ENCODE measurements at regions not wholly inside any gene's neighbourhood (a gene's known extent, or its start where the extent isn't known, plus 50 kb on each side); places are given as distances from the start of the nearest gene placed in this dataset.

- Mint-ChIP-seq H3K36me3 (ENCODE audit: low read depth) (no peaks in the 10 kb centered on the region; the same call in 1 of the 3 replicates), H3K4me1 (no peaks in the 10 kb centered on the region), H3K4me3 (no peak overlapping the region), H3K9me3 (peaks cover 5% of the 10 kb centered on the region; the same call in 1 of the 3 replicates), H3K27ac (no peak overlapping the region), H3K27me3 (ENCODE audit: insufficient read depth, low read depth, poor library complexity) (peaks cover 2% of the 10 kb centered on the region)
- Histone ChIP-seq H3K27ac (ENCODE audit: low read depth) (no peak overlapping the region), H3K79me2 (replicated peaks; ENCODE audit: insufficient read depth) (no peaks in the 10 kb centered on the region), H2AFZ (no peak overlapping the region), H3K4me2 (no peak overlapping the region), H3F3A (replicated peaks; ENCODE audit: low read depth) (no peaks in the 10 kb centered on the region), H3K36me3 (ENCODE audit: insufficient read depth) (no peaks in the 10 kb centered on the region), H3K4me3 (no peak overlapping the region), H3K4me1 (ENCODE audit: insufficient read depth) (no peaks in the 10 kb centered on the region), H4K20me1 (replicated peaks; ENCODE audit: insufficient read depth) (no peaks in the 10 kb centered on the region), H3K27me3 (ENCODE audit: insufficient read depth) (no peaks in the 10 kb centered on the region), H3K9me2 (ENCODE audit: insufficient read depth) (no peaks in the 10 kb centered on the region)
- no peak for ATAC-seq
- TF ChIP-seq EZH2phosphoT487 (IDR thresholded peaks at IDR 0.05; ENCODE audit: unreplicated experiment) = no peak
- TF ChIP-seq ZNF331 (CRISPR knock-in tag; IDR thresholded peaks at IDR 0.05; ENCODE audit: low read depth) = no peak
- no peak for TF ChIP-seq JUNB (IDR thresholded peaks at IDR 0.05; ENCODE audit: unreplicated experiment)
- no peak for TF ChIP-seq NANOG (IDR thresholded peaks at IDR 0.05; ENCODE audit: borderline replicate concordance)
- no peak for TF ChIP-seq CTCF (conservative IDR thresholded peaks at IDR 0.05; ENCODE audit: low read depth in 2 of 2)
- no peak for TF ChIP-seq ZNF462 (CRISPR knock-in tag; IDR thresholded peaks at IDR 0.05)
- no peak for TF ChIP-seq ZNF114 (CRISPR knock-in tag; IDR thresholded peaks at IDR 0.05)
- TF ChIP-seq STAT1 (IDR thresholded peaks at IDR 0.05; ENCODE audit: unreplicated experiment) = no peak
- TF ChIP-seq, protein P1, sequence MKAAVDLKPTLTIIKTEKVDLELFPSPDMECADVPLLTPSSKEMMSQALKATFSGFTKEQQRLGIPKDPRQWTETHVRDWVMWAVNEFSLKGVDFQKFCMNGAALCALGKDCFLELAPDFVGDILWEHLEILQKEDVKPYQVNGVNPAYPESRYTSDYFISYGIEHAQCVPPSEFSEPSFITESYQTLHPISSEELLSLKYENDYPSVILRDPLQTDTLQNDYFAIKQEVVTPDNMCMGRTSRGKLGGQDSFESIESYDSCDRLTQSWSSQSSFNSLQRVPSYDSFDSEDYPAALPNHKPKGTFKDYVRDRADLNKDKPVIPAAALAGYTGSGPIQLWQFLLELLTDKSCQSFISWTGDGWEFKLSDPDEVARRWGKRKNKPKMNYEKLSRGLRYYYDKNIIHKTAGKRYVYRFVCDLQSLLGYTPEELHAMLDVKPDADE (IDR thresholded peaks at IDR 0.05) = no peak
- no peak for DNase-seq (ENCODE audit: low spot score)
Measured at GRCh38 chr2:145086910-145087309, 567.0 kb upstream of the ZEB2 start.

All from GM23338 (cell line).